ENCODE measurements at regions not wholly inside any gene's neighbourhood (a gene's known extent, or its start where the extent isn't known, plus 50 kb on each side); places are given as distances from the start of the nearest gene placed in this dataset.
A peak's percentile ranks its signal among the peaks of the same experiment; 100 is the strongest.

GRCh38 chr2:239467956-239468490 lies 67.2 kb upstream of the HDAC4 start:
- no peak for DNase-seq (ENCODE audit: low spot score)

- DNase-seq (ENCODE audit: low spot score): no peak
These were observed 66.6 kb upstream of the HDAC4 start for GRCh38 chr2:239467281-239467955.

GRCh38 chr2:239466755-239467271 lies 66.0 kb upstream of the HDAC4 start:
- DNase-seq (ENCODE audit: low spot score): no peak

- DNase-seq (ENCODE audit: low spot score): no peak
These were observed 65.4 kb upstream of the HDAC4 start for GRCh38 chr2:239466061-239466754.

GRCh38 chr2:239465017-239466001 lies 64.5 kb upstream of the HDAC4 start:
- DNase-seq (ENCODE audit: low spot score): peak; percentile 58

- no peak for DNase-seq (ENCODE audit: low spot score)
These were observed 63.6 kb upstream of the HDAC4 start for GRCh38 chr2:239464166-239465016.

GRCh38 chr2:239463541-239464165 lies 62.8 kb upstream of the HDAC4 start:
- no peak for DNase-seq (ENCODE audit: low spot score)

GRCh38 chr2:239462671-239463506 lies 62.1 kb upstream of the HDAC4 start:
- no peak for DNase-seq (ENCODE audit: low spot score)

GRCh38 chr2:239462191-239462515 lies 61.3 kb upstream of the HDAC4 start:
- DNase-seq (ENCODE audit: low spot score): no peak

GRCh38 chr2:239461291-239462190 lies 60.7 kb upstream of the HDAC4 start:
- no peak for DNase-seq (ENCODE audit: low spot score)

- DNase-seq (ENCODE audit: low spot score): no peak
These were observed 60.0 kb upstream of the HDAC4 start for GRCh38 chr2:239460780-239461179.

- DNase-seq (ENCODE audit: low spot score): no peak
These were observed 58.8 kb upstream of the HDAC4 start for GRCh38 chr2:239459606-239460005.

GRCh38 chr2:239459056-239459455 lies 58.2 kb upstream of the HDAC4 start:
- no peak for DNase-seq (ENCODE audit: low spot score)

GRCh38 chr2:239457586-239458445 lies 57.0 kb upstream of the HDAC4 start:
- no peak for DNase-seq (ENCODE audit: low spot score)

GRCh38 chr2:239456940-239457339 lies 56.1 kb upstream of the HDAC4 start:
- DNase-seq (ENCODE audit: low spot score): no peak

GRCh38 chr2:239455436-239456203 lies 54.8 kb upstream of the HDAC4 start:
- DNase-seq (ENCODE audit: low spot score): no peak

- DNase-seq (ENCODE audit: low spot score): no peak
These were observed 53.7 kb upstream of the HDAC4 start for GRCh38 chr2:239454507-239454906.

All from LoVo (cell line).